Chondrocyte (in vitro differentiated cells): ENCODE measurements at regions not wholly inside any gene's neighbourhood (a gene's known extent, or its start where the extent isn't known, plus 50 kb on each side); places are given as distances from the start of the nearest gene placed in this dataset.

Source experiments
- DNase-seq: peaks from one replicate; pipeline ENCODE4 v3.0.0; 2021; ENCODE audit warnings: mixed read lengths, low spot score
- H3K27ac Mint-ChIP-seq: one replicate; pipeline ENCODE4 v1.8.0; 2021; ENCODE audit warnings: mild to moderate bottlenecking, moderate library complexity, mixed read lengths; ENCODE audit not compliant: unreplicated experiment
- H3K27me3 Mint-ChIP-seq: 2 replicates; pipeline ENCODE4 v1.8.0; 2021; ENCODE audit warnings: low read depth, mixed read lengths
- H3K36me3 Mint-ChIP-seq: 2 replicates; pipeline ENCODE4 v1.8.0; 2021; ENCODE audit warnings: low read depth, mixed read lengths
- H3K4me1 Mint-ChIP-seq: 2 replicates; pipeline ENCODE4 v1.8.0; 2021; ENCODE audit warnings: low read depth, mild to moderate bottlenecking, mixed read lengths
- H3K4me3 Mint-ChIP-seq: one replicate; pipeline ENCODE4 v1.8.0; 2021; ENCODE audit warnings: mild to moderate bottlenecking, moderate library complexity, mixed read lengths; ENCODE audit not compliant: unreplicated experiment
- H3K9me3 Mint-ChIP-seq: 2 replicates; pipeline ENCODE4 v1.8.0; 2021; ENCODE audit warnings: low read depth, mixed read lengths
- TF ChIP-seq, protein P1 (sequence below): fragments of 200-600 bp; sonication (generic); IDR thresholded peaks from 2 replicates; pipeline ENCODE4 v1.5.0; 2021; ENCODE audit warnings: antibody characterized with exemption, mild to moderate bottlenecking, moderate library complexity

- no peak overlapping the region for H3K27ac Mint-ChIP-seq
- no peaks in the 10 kb centered on the region for H3K36me3 Mint-ChIP-seq
- DNase-seq = no peak
- H3K9me3 Mint-ChIP-seq = peaks cover 11% of the 10 kb centered on the region
- TF ChIP-seq, protein P1, sequence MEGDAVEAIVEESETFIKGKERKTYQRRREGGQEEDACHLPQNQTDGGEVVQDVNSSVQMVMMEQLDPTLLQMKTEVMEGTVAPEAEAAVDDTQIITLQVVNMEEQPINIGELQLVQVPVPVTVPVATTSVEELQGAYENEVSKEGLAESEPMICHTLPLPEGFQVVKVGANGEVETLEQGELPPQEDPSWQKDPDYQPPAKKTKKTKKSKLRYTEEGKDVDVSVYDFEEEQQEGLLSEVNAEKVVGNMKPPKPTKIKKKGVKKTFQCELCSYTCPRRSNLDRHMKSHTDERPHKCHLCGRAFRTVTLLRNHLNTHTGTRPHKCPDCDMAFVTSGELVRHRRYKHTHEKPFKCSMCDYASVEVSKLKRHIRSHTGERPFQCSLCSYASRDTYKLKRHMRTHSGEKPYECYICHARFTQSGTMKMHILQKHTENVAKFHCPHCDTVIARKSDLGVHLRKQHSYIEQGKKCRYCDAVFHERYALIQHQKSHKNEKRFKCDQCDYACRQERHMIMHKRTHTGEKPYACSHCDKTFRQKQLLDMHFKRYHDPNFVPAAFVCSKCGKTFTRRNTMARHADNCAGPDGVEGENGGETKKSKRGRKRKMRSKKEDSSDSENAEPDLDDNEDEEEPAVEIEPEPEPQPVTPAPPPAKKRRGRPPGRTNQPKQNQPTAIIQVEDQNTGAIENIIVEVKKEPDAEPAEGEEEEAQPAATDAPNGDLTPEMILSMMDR = no peak
- H3K4me3 Mint-ChIP-seq = no peak overlapping the region
- no peaks in the 10 kb centered on the region for H3K4me1 Mint-ChIP-seq
- no peaks in the 10 kb centered on the region for H3K27me3 Mint-ChIP-seq
Observed at GRCh38 chr5:105134328-105134727, 1571.7 kb upstream of the NUDT12 start.

DNA sequence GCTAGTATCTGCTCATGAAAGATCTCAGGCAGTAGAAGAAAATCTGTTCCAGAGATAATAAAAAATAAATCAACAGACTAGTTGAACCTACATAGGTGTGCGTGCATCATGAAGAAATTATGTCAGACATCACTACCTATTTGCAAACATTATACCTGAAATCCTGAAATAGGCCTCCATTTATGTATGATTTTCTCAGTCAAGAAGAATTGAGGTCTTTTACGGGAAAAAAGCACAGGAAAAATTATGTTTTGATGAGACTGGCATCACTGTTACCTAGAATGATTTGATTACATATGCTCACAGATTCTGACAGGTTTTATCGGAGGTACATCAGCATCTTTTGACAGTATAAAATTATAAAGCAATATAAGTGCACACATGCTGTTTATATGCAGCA, 1570.5 kb upstream of the NUDT12 start:
- TF ChIP-seq, protein P1 = no peak

GRCh38 chr5:105132581-105132980, 1570.0 kb upstream of the NUDT12 start:
- Mint-ChIP-seq H3K9me3 (peaks cover 11% of the 10 kb centered on the region), H3K4me3 (no peak overlapping the region), H3K27me3 (no peaks in the 10 kb centered on the region), H3K4me1 (no peaks in the 10 kb centered on the region), H3K36me3 (no peaks in the 10 kb centered on the region), H3K27ac (no peak overlapping the region)
- TF ChIP-seq, protein P1 = no peak
- DNase-seq = no peak

More for the DNA sequence above, 1570.5 kb upstream of the NUDT12 start:
- no peaks in the 10 kb centered on the region for H3K36me3 Mint-ChIP-seq
- no peaks in the 10 kb centered on the region for H3K4me1 Mint-ChIP-seq
- no peak overlapping the region for H3K4me3 Mint-ChIP-seq
- DNase-seq = no peak
- H3K27me3 Mint-ChIP-seq = no peaks in the 10 kb centered on the region
- peaks cover 11% of the 10 kb centered on the region for H3K9me3 Mint-ChIP-seq
- H3K27ac Mint-ChIP-seq = no peak overlapping the region

DNA sequence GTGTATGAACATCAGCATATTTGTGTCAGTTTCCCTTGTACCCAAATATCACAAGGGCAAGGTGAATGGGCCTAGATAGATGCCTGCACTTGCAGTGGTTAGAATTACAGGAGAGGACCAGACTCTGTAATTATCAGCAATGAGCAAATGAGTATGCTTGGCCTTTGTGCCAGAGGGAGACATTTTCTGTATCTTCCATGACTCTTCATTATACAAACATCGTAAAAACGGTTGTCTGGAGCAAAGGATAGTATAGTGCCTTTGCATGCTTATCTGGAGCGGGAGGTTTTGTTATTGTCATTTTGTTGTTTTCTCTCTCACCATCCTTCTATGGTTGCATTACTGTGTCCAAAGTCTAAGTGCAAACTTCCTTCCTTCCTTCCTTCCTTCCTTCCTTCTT, 1568.5 kb upstream of the NUDT12 start:
- TF ChIP-seq, protein P1 = no peak
- H3K9me3 Mint-ChIP-seq = peaks cover 11% of the 10 kb centered on the region

GRCh38 chr5:105101577-105101976, 1539.0 kb upstream of the NUDT12 start:
- Mint-ChIP-seq H3K36me3 (no peaks in the 10 kb centered on the region), H3K4me3 (no peak overlapping the region), H3K27me3 (no peaks in the 10 kb centered on the region), H3K4me1 (peaks cover 11% of the 10 kb centered on the region), H3K9me3 (peaks cover 7% of the 10 kb centered on the region), H3K27ac (no peak overlapping the region)
- TF ChIP-seq, protein P1 = no peak
- DNase-seq = no peak

More for the DNA sequence above, 1568.5 kb upstream of the NUDT12 start:
- Mint-ChIP-seq H3K36me3 (no peaks in the 10 kb centered on the region), H3K27ac (no peak overlapping the region), H3K4me3 (no peak overlapping the region), H3K4me1 (no peaks in the 10 kb centered on the region), H3K27me3 (no peaks in the 10 kb centered on the region)
- DNase-seq = no peak
